ENCODE measurements at regions not wholly inside any gene's neighbourhood (a gene's known extent, or its start where the extent isn't known, plus 50 kb on each side); places are given as distances from the start of the nearest gene placed in this dataset.

- no peak for DNase-seq
Measured at GRCh38 chr21:25422610-25423608, 184.4 kb downstream of the MRPL39 start.

- DNase-seq: peak; percentile 10
Measured at GRCh38 chr21:25421321-25422028, 185.8 kb downstream of the MRPL39 start.

DNA sequence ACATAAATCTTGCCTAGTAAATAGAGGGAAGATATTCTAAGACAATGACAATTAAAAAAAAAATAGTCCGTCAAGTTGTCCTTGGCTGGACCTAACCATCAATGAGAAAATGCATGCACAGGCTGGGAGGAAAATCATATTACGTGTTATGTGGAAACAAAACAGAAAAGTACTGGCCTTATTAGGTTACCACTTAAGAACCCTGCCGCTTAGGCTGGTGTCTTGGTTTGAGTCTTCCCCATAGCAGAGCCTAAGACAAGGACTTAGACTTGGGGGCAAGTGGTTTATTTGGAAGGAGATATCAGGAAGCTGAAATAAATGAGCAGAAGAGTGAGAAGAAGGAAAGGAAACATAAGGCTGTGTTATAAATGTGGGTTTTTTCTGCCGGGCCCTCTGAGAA, 186.4 kb downstream of the MRPL39 start:
- DNase-seq: no peak

GRCh38 chr21:25416669-25417068, 190.6 kb downstream of the MRPL39 start:
- no peak for DNase-seq

GRCh38 chr21:25412100-25412499, 195.2 kb downstream of the MRPL39 start:
- no peak for DNase-seq

GRCh38 chr21:25409978-25410377, 197.3 kb downstream of the MRPL39 start:
- DNase-seq: no peak

DNA sequence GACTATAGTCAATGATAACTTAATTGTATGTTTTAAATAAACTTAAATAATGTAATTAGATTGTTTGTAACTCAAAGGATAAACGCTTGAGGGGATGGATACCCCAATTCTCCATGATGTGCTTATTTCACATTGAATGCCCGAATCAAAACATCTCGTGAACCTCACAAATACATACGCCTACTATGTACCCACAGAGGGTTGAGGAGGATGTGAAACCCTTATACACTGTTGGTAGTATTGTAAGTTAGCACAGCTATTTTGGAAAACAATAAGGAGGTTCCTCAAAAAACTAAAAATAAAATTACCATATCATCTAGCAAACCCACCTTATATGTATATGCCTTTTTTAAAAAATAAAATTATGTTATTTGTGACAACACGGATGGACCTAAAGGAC, 198.6 kb downstream of the MRPL39 start:
- DNase-seq: no peak

DNA sequence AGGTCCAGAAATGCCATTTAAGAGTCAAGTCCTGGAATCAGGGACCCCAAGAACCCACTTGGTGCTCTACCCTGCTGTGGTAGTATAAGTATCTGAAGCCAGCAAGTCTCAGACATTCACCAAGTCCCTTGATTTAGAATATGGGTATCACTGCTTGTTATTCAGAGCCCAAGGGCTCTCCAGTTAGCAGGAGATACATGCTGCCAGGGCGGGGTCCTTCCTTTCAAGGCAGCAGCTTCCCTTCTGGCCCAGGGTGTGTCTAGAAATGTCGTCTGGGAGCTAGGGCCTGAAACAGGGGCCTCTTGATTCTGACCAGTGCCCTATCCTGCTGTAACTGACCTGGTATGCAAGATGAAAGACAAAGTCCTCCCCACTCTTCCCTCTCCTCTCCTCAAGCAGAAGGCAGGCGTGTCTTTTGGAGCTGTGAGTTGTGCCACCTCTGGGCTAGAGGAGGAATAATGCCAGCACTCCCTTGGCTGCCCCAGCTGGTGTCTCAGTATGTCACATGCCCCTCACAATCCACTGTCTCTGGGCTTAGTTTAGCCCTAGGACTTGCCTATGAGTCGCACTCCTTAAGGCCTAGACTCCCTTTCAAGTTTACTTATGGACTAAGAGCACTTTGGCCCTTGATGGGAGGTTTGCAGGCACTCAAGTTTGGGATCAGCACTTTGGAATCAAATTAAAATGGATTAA, 200.2 kb downstream of the MRPL39 start:
- DNase-seq: no peak

- no peak for DNase-seq
Measured at GRCh38 chr21:25405984-25406383, 201.3 kb downstream of the MRPL39 start.

GRCh38 chr21:25402134-25402961, 204.9 kb downstream of the MRPL39 start:
- DNase-seq: no peak

DNA sequence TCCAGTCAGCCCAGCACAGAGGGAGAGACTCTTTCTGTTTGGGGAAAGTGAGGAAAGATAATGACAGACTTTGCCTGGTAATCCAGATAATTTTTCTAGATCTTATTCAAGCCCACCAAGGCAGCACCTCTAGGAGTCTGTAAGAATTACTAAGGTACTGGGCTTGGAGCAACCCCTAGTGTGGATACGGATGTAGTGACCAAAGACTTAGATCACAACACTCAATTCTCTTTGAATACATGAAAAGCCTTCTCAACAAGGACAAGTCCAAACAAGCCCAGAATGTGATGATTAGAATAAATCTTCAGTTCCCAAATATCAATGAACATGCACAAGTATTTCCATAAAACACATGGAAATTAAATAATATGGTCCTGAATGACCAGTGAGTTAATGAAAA, 206.9 kb downstream of the MRPL39 start:
- DNase-seq: no peak

- DNase-seq: no peak
Measured at GRCh38 chr21:25398630-25399029, 208.7 kb downstream of the MRPL39 start.

DNA sequence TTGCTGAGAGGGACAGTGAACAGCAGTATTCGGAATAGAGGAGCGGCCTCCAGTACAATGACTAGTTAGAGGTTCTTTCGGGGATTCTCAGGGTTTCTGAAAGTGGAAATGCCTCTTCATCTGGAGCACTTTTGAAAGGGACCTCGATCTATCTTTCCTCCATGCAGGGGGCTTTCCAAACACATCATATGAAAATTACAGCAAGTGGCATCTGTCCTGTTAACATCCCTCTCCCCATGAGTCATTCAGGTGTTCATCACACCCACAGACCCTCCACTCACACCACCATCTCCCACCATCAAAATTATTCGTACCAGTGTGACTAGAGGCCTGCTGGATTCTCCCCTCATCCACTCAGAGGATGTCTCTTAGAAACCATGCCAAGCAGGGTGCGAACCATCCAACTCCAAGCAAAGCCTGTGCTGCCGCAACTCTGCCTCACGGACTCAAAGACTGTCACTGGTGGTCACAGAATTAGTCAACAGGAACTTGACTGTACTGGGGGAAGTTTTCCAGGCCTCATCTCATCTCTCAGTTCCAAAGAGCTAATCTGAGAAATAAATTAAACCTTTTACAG, 211.1 kb downstream of the MRPL39 start:
- DNase-seq: no peak

DNA sequence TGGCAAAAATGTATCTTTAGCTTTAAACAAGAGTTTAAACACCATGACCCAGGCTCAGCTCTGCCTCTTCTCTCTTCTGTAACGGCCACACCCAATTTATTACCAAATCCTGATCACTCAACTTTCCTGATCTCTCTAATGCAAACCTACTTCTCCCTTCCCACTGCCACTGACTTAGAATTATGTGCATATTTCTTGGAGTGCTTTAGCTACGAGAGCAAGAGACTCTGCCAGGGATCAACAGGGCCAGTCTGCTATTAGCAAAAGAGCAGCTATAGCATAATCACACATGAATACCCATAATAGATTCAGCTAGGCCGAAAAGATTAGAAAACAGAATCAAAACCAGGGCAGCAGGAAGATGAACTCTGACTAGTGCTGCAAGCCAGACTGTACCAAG, 215.5 kb downstream of the MRPL39 start:
- DNase-seq: no peak

DNA sequence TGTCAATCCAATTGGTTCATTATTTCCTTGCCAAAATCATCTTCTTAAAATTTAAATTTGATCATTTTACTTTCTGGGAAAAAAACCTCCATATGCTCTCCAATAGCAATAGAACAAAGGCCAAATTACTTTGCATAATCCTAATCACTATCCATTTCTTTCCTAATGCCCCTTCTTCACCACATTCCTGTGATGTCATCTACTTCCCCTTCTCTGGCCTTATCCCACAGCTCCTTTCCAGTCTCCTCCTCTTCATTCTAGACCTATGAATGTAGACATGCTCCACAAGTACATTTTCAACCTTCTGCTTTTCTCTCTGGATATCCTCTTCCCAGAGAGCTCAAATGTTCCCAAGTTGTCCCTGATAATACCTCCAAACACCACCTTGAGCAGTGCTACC, 216.6 kb downstream of the MRPL39 start:
- DNase-seq: no peak

DNA sequence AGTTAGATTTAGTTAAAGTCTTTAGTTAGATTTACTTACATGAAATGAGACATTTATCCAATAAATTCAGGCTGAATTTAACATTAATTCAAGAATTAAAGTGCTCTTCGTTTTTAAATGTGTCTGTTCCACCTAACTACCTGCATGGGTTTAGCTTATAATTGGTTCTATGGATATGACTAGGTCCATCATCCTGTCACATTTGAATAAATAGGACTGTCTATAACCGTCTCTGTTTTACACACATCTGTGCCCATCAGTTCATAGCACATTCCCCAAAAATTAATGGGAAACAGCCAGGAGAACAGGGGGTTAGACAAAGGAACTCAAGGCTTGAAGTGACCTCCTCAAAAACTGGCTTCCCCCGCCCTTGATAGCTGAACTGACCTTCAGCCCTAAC, 219.6 kb downstream of the MRPL39 start:
- DNase-seq: no peak

DNA sequence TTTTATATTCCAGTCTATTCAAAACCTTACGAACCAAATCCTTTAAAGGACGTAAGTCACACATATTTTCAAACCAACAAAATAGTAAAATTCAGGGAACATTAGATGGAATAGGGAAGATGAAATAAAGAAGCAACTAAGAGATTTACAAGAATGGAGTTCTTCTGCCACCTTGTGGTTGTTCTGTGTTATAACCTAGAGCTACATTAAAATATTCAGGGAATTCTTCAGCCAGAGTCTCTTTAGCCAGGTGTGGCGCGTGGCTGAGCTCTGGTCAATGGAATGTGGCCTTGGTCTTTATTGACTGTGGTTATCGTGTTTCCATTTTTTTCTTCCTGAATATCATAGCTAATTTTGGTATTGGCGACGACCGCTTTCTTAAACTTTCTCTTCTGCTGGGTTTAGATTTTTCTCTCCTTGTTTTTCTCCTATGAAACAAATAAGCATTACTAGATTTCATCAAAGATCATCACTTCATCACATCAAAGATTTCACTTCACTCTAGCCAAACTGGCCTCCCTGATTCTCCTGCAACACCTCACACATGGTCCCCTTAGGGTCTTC, 221.3 kb downstream of the MRPL39 start:
- DNase-seq: peak; percentile 59

GRCh38 chr21:25385341-25385740, 221.9 kb downstream of the MRPL39 start:
- DNase-seq: no peak

GRCh38 chr21:25384782-25385181, 222.5 kb downstream of the MRPL39 start:
- DNase-seq: no peak

DNA sequence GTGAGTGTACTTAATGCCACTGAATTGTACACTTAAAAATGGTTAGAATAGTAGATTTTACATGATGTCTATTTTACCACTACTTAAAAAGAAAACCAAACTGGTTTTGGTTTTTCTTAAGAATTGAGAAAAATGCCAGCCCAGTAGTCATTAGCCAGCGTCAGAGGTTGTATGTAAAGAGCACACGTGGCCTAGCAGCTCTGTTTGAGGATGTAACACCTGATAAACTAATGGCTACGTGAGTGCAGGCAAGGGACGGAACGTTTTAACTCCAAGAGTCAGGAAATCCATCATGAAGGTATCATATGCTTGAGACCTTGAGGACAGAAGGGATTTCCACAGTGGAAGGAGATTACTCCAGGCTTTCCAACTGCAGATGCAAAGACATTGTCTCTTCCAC, 223.7 kb downstream of the MRPL39 start:
- no peak for DNase-seq

- DNase-seq: no peak
Measured at GRCh38 chr21:25381936-25382452, 225.3 kb downstream of the MRPL39 start.

- no peak for DNase-seq
Measured at GRCh38 chr21:25375675-25376074, 231.6 kb downstream of the MRPL39 start.
